SK-N-MC (cell line): ENCODE measurements at regions not wholly inside any gene's neighbourhood (a gene's known extent, or its start where the extent isn't known, plus 50 kb on each side); places are given as distances from the start of the nearest gene placed in this dataset.
A peak's percentile ranks its signal among the peaks of the same experiment; 100 is the strongest.

Source experiments
- DNase-seq: peaks from one replicate; pipeline ENCODE4 v3.0.0-alpha.2; 2011; ENCODE audit warnings: low read depth, low spot score
- H3K27ac ChIP-seq: fragments of 200-600 bp; sonication (generic); 2 replicates; pipeline ENCODE4 v1.5.1; 2016; ENCODE audit warnings: mixed run types
- H3K36me3 ChIP-seq: fragments of 200-600 bp; sonication (generic); 2 replicates; pipeline ENCODE4 v1.6.1; 2017; ENCODE audit warnings: antibody characterized with exemption, low read length, mixed read lengths; ENCODE audit not compliant: insufficient read depth
- H3K4me3 ChIP-seq: fragments of 200-600 bp; sonication (generic); 2 replicates; pipeline ENCODE4 v1.5.1; 2016
- H3K9ac ChIP-seq: fragments of 200-600 bp; sonication (generic); 2 replicates; pipeline ENCODE4 v1.8.0; 2017; ENCODE audit warnings: mixed run types, mixed read lengths; ENCODE audit not compliant: insufficient read length
- H3K9me3 ChIP-seq: fragments of 200-600 bp; sonication (generic); 2 replicates; pipeline ENCODE4 v1.6.1; 2017; ENCODE audit warnings: low read depth, mild to moderate bottlenecking, antibody characterized with exemption, low read length, moderate library complexity, mixed read lengths
- EZH2 ChIP-seq: fragments of 200-600 bp; sonication (generic); IDR thresholded peaks from one replicate; pipeline ENCODE4 v1.6.1; 2017; ENCODE audit warnings: antibody characterized with exemption
- FOXP2 ChIP-seq: optimal IDR thresholded peaks from 2 replicates; pipeline ENCODE3; 2011; ENCODE audit warnings: mild to moderate bottlenecking, moderate library complexity; ENCODE audit not compliant: insufficient read depth; ENCODE audit errors: extremely low read length, control extremely low read depth
- POLR2AphosphoS5 ChIP-seq: IDR thresholded peaks from 2 replicates; pipeline ENCODE4 v1.6.1; 2012; ENCODE audit warnings: mild to moderate bottlenecking, low read depth, low read length, borderline replicate concordance

- TF ChIP-seq FOXP2 = no peak
- no peak for TF ChIP-seq POLR2AphosphoS5
- TF ChIP-seq EZH2 = no peak
- DNase-seq = peak; percentile 24
- no peak overlapping the region for H3K27ac ChIP-seq
- H3K36me3 ChIP-seq = no peaks in the 10 kb centered on the region
- H3K9ac ChIP-seq = no peak overlapping the region
- H3K9me3 ChIP-seq = no peaks in the 10 kb centered on the region
- H3K4me3 ChIP-seq = no peak overlapping the region
Measured at GRCh38 chr16:73126525-73126853, 78.6 kb upstream of the ZFHX3 start.

GRCh38 chr16:73125850-73126524 is 78.1 kb upstream of the ZFHX3 start:
- Histone ChIP-seq H3K27ac (no peak overlapping the region), H3K9me3 (no peaks in the 10 kb centered on the region), H3K9ac (no peak overlapping the region), H3K4me3 (no peak overlapping the region), H3K36me3 (no peaks in the 10 kb centered on the region)
- no peak for TF ChIP-seq POLR2AphosphoS5
- TF ChIP-seq EZH2 = no peak
- TF ChIP-seq FOXP2 = no peak
- no peak for DNase-seq

GRCh38 chr16:73124665-73125375 is 76.9 kb upstream of the ZFHX3 start:
- DNase-seq = no peak
- H3K9me3 ChIP-seq = no peaks in the 10 kb centered on the region
- H3K4me3 ChIP-seq = no peak overlapping the region
- no peak overlapping the region for H3K9ac ChIP-seq
- TF ChIP-seq POLR2AphosphoS5 (no peak), EZH2 (no peak), FOXP2 (no peak)
- H3K27ac ChIP-seq = no peak overlapping the region
- no peaks in the 10 kb centered on the region for H3K36me3 ChIP-seq

- Histone ChIP-seq H3K9ac (no peak overlapping the region), H3K27ac (no peak overlapping the region), H3K36me3 (no peaks in the 10 kb centered on the region), H3K4me3 (no peak overlapping the region), H3K9me3 (no peaks in the 10 kb centered on the region)
- TF ChIP-seq EZH2 = no peak
- no peak for TF ChIP-seq FOXP2
- no peak for DNase-seq
Measured at GRCh38 chr16:73124097-73124652, 76.2 kb upstream of the ZFHX3 start.

- DNase-seq = no peak
- TF ChIP-seq FOXP2 = no peak
- Histone ChIP-seq H3K36me3 (no peaks in the 10 kb centered on the region), H3K9ac (no peak overlapping the region), H3K9me3 (no peaks in the 10 kb centered on the region), H3K27ac (no peak overlapping the region), H3K4me3 (no peak overlapping the region)
Measured at GRCh38 chr16:73122604-73123391, 74.9 kb upstream of the ZFHX3 start.

GRCh38 chr16:73116576-73116975 is 68.6 kb upstream of the ZFHX3 start:
- Histone ChIP-seq H3K9me3 (no peaks in the 10 kb centered on the region), H3K27ac (no peak overlapping the region), H3K36me3 (no peaks in the 10 kb centered on the region), H3K9ac (no peak overlapping the region), H3K4me3 (no peak overlapping the region)
- no peak for DNase-seq
- TF ChIP-seq POLR2AphosphoS5 (no peak), FOXP2 (no peak), EZH2 (no peak)

- TF ChIP-seq FOXP2 (no peak), EZH2 (no peak), POLR2AphosphoS5 (no peak)
- Histone ChIP-seq H3K4me3 (no peak overlapping the region), H3K9me3 (no peaks in the 10 kb centered on the region), H3K9ac (no peak overlapping the region), H3K27ac (no peak overlapping the region), H3K36me3 (no peaks in the 10 kb centered on the region)
- no peak for DNase-seq
Measured at GRCh38 chr16:73113336-73113735, 65.4 kb upstream of the ZFHX3 start.

GRCh38 chr16:73108195-73108963 is 60.5 kb upstream of the ZFHX3 start:
- TF ChIP-seq POLR2AphosphoS5 = no peak
- no peak for TF ChIP-seq EZH2
- TF ChIP-seq FOXP2 = no peak
- Histone ChIP-seq H3K4me3 (no peak overlapping the region), H3K27ac (no peak overlapping the region), H3K36me3 (no peaks in the 10 kb centered on the region), H3K9ac (no peak overlapping the region), H3K9me3 (no peaks in the 10 kb centered on the region)
- no peak for DNase-seq
